Upper lobe of left lung (tissue), 4 donors: ENCODE measurements at regions not wholly inside any gene's neighbourhood (a gene's known extent, or its start where the extent isn't known, plus 50 kb on each side); places are given as distances from the start of the nearest gene placed in this dataset.
"Not testable (repeated sequence)": the region's sequence is repeated elsewhere in the genome, so short reads cannot be mapped to it uniquely, and the experiment has no call there.

ENCODE experiments used
- EP300 ChIP-seq, 4 donors: sonication (generic); formaldehyde crosslinking; IDR thresholded peaks; one replicate each; pipeline ENCODE4 v1.5.1; 2017; ENCODE audit warnings: antibody characterized with exemption in 4 of 4, control low read depth in 2 of 4
- POLR2A ChIP-seq, 4 donors: fragments of 450-650 bp; IDR thresholded peaks; one replicate each; pipeline ENCODE4 v1.5.1; 2016 to 2017; ENCODE audit warnings: antibody characterized with exemption in 4 of 4, mild to moderate bottlenecking in 2 of 4
- POLR2AphosphoS5 ChIP-seq, 2 donors: sonication (generic); formaldehyde crosslinking; IDR thresholded peaks; one replicate each; pipeline ENCODE4 v1.5.1; 2017; ENCODE audit warnings: antibody characterized with exemption in 2 of 2
- TF ChIP-seq, protein P1 (sequence below), 6 experiments: fragments of 450-650 bp in 4 of 6; fragments of 200-600 bp in 2 of 6; sonication (generic) in 2 of 6; IDR thresholded peaks; one replicate each; pipeline ENCODE4 v1.5.1; 2016 to 2019; ENCODE audit warnings: antibody characterized with exemption in 6 of 6

DNA sequence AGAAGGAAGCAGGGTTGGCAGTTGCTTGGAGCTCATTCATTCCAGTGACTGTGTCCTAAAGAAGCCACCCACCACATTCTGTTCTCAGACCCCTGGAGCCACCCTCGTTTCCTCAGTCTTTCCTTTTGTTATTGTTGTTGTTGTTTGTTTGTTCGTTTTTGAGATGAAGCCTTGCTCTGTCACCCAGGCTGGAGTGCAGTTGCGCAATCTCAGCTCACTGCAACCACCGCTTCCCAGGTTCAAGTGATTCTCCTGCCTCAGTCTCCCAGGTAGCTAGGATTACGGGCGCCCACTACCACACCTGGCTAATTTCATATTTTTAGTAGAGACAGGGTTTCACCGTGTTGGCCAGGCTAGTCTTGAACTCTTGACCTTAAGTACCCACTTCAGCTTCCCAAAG, 72.7 kb upstream of the ESRRB start:
- TF ChIP-seq, protein P1, sequence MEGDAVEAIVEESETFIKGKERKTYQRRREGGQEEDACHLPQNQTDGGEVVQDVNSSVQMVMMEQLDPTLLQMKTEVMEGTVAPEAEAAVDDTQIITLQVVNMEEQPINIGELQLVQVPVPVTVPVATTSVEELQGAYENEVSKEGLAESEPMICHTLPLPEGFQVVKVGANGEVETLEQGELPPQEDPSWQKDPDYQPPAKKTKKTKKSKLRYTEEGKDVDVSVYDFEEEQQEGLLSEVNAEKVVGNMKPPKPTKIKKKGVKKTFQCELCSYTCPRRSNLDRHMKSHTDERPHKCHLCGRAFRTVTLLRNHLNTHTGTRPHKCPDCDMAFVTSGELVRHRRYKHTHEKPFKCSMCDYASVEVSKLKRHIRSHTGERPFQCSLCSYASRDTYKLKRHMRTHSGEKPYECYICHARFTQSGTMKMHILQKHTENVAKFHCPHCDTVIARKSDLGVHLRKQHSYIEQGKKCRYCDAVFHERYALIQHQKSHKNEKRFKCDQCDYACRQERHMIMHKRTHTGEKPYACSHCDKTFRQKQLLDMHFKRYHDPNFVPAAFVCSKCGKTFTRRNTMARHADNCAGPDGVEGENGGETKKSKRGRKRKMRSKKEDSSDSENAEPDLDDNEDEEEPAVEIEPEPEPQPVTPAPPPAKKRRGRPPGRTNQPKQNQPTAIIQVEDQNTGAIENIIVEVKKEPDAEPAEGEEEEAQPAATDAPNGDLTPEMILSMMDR (IDR thresholded peaks at IDR 0.05), result not testable (repeated sequence)
- not testable (repeated sequence) for TF ChIP-seq POLR2A, POLR2AphosphoS5, EP300 (IDR thresholded peaks at IDR 0.05)
